GM21529 (cell line): ENCODE measurements at regions not wholly inside any gene's neighbourhood (a gene's known extent, or its start where the extent isn't known, plus 50 kb on each side); places are given as distances from the start of the nearest gene placed in this dataset.
"Not testable (repeated sequence)": the region's sequence is repeated elsewhere in the genome, so short reads cannot be mapped to it uniquely, and the experiment has no call there.

Source experiments
- ATAC-seq: cut with Tn5 transposase; IDR thresholded peaks from one replicate; pipeline ENCODE4 v1.9.1; 2021; ENCODE audit not compliant: unreplicated experiment

- ATAC-seq: not testable (repeated sequence)
Observed at GRCh38 chr9:104195142-104195541, 101.0 kb downstream of the SMC2 start.

GRCh38 chr9:104200456-104200994 is 106.4 kb downstream of the SMC2 start:
- no peak for ATAC-seq

GRCh38 chr9:104206766-104207165 is 112.7 kb downstream of the SMC2 start:
- ATAC-seq: no peak

- no peak for ATAC-seq
Observed at GRCh38 chr9:104209387-104209786, 115.3 kb downstream of the SMC2 start.

GRCh38 chr9:104227108-104227507 is 133.0 kb downstream of the SMC2 start:
- no peak for ATAC-seq

GRCh38 chr9:104232781-104233341 is 138.8 kb downstream of the SMC2 start:
- no peak for ATAC-seq

- ATAC-seq: no peak
Observed at GRCh38 chr9:104233366-104233765, 139.3 kb downstream of the SMC2 start.

GRCh38 chr9:104234632-104235337 is 140.7 kb downstream of the SMC2 start:
- ATAC-seq: not testable (repeated sequence)

GRCh38 chr9:104235347-104236120 is 141.4 kb downstream of the SMC2 start:
- ATAC-seq: not testable (repeated sequence)

- ATAC-seq: no peak
Observed at GRCh38 chr9:104238668-104239067, 144.6 kb downstream of the SMC2 start.

GRCh38 chr9:104240890-104241289 is 146.8 kb downstream of the SMC2 start:
- no peak for ATAC-seq

- ATAC-seq: no peak
Observed at GRCh38 chr9:104245925-104246324, 151.8 kb downstream of the SMC2 start.

- ATAC-seq: no peak
Observed at GRCh38 chr9:104247899-104248460, 153.9 kb downstream of the SMC2 start.

- ATAC-seq: no peak
Observed at GRCh38 chr9:104256031-104256695, 162.1 kb downstream of the SMC2 start.

GRCh38 chr9:104256696-104257062 is 162.6 kb downstream of the SMC2 start:
- no peak for ATAC-seq

GRCh38 chr9:104258296-104259011 is 164.3 kb downstream of the SMC2 start:
- ATAC-seq: no peak

- no peak for ATAC-seq
Observed at GRCh38 chr9:104260004-104260403, 165.9 kb downstream of the SMC2 start.

- ATAC-seq: no peak
Observed at GRCh38 chr9:104263942-104264341, 169.8 kb downstream of the SMC2 start.

GRCh38 chr9:104264431-104264830 is 170.3 kb downstream of the SMC2 start:
- no peak for ATAC-seq

GRCh38 chr9:104269374-104269773 is 175.3 kb downstream of the SMC2 start:
- ATAC-seq: no peak
